ENCODE measurements at regions not wholly inside any gene's neighbourhood (a gene's known extent, or its start where the extent isn't known, plus 50 kb on each side); places are given as distances from the start of the nearest gene placed in this dataset.

DNA sequence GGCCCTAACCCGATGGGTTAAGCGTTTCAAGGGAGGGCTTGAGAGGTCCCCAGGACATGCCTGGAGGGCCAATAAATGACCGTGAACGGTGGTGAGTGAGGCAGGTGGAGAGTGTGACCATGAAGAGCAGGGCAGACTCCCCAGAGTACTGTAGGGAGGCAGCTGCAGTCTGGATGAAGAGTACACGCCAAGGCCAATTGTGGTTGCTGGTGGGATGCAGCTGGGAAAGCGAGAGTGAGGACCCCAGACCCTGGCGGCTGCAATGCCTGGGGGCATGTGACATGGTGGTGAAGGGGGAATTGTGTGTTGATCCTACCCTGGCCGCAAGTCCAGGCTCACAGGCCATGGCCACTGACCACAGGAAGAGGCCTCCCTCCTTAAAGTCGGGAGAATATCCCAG, 62.9 kb downstream of the TMEM235 start:
- TF ChIP-seq, protein P1, sequence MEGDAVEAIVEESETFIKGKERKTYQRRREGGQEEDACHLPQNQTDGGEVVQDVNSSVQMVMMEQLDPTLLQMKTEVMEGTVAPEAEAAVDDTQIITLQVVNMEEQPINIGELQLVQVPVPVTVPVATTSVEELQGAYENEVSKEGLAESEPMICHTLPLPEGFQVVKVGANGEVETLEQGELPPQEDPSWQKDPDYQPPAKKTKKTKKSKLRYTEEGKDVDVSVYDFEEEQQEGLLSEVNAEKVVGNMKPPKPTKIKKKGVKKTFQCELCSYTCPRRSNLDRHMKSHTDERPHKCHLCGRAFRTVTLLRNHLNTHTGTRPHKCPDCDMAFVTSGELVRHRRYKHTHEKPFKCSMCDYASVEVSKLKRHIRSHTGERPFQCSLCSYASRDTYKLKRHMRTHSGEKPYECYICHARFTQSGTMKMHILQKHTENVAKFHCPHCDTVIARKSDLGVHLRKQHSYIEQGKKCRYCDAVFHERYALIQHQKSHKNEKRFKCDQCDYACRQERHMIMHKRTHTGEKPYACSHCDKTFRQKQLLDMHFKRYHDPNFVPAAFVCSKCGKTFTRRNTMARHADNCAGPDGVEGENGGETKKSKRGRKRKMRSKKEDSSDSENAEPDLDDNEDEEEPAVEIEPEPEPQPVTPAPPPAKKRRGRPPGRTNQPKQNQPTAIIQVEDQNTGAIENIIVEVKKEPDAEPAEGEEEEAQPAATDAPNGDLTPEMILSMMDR (IDR thresholded peaks at IDR 0.05), result no peak
- no peak for TF ChIP-seq EP300 (IDR thresholded peaks at IDR 0.05; ENCODE audit: low read depth)
- TF ChIP-seq POLR2A (IDR thresholded peaks at IDR 0.05), result no peak
- TF ChIP-seq POLR2AphosphoS5 (IDR thresholded peaks at IDR 0.05), result no peak

Data from transverse colon (tissue), 4 donors.